NCI-H146 treated with DMSO at 0.1 percent for 48 hours (cell line): ENCODE measurements at regions not wholly inside any gene's neighbourhood (a gene's known extent, or its start where the extent isn't known, plus 50 kb on each side); places are given as distances from the start of the nearest gene placed in this dataset.
"Not testable (repeated sequence)": the region's sequence is repeated elsewhere in the genome, so short reads cannot be mapped to it uniquely, and the experiment has no call there.

Experiments
- DNase-seq: peaks from one replicate; lab custom pipeline; 2025; ENCODE audit not compliant: unreplicated experiment; lab: John Stamatoyannopoulos, UW

DNA sequence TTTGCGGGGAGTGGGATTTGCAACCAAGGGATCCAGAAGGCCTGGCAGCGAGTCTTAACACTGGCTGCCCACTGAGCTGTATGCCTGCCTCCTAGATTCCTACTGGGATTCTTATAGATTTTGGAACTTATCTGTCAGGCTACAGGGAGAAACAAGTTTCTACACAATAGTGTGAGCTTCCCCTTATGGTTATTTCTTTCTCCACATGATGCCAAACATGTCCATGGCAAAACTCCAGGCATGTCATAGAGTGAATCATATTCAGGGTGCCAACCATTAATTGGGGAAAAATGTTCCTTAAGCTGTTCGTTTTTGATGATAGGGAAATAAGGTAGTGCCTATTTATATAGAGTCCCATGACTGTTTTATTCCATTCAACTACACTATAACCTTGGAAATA, 1185.2 kb upstream of the CELF4 start:
- DNase-seq = no peak

DNA sequence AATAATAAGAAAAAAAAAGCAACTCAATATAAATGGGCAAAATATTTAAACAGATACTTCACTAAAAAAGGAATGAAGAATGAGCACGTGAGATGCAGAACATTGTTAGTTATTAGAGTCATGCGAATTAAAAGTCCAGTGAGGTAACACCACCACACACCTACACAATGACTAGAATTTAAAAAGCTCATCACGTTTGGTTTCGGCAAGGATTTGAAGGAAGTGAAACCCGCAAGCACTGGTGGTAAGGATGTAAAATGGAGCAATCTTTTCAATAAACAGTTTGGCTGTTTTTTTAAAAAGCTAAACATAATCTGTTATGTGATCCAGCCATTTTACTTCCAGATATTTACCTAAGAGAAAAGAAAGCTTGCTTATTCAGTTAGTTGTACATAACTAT, 1181.6 kb upstream of the CELF4 start:
- DNase-seq = no peak

DNA sequence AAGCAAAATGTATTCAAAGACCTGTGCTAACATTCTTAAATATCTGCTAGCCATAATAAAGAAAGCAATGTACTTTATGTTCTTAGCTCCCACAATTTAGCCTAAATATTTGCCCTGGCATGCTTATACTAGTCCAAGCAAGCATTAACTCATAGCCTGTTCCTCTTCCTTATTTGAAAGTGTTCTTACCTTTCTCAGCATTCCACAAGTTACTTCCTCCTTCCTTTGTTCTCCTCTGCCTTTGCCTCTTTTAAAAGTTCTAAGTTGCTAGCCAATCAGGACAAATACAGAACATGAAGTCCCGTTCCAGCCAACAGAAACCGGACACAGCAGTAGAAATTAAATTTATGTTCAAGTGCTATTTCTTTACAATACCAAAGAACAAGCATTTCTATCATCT, 1154.6 kb upstream of the CELF4 start:
- not testable (repeated sequence) for DNase-seq

DNA sequence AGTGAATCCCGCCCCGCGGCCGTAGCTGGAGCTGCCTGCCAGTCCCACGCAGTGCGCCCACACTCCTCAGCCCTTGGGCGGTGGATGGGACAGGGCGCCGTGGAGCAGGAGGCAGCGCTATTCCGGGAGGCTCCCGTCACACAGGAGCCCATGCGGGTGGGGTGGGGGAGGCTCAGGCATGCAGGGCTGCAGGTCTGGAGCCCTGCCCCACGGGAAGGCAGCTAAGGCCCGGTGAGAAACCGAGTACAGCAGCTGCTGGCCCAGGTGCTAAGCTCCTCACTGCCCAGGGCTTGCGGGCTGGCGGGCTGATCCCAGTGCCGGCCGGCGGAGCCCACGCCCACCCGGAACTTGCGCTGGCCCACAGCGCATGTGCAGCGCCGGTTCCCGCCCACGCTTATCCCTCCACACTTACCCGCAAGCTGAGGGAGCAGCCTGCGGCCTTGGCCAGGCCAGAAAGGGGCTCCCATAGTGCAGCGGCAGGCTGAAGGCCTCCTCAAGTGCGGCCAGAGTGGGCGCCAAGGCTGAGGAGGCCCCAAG, 1152.8 kb upstream of the CELF4 start:
- DNase-seq = no peak

DNA sequence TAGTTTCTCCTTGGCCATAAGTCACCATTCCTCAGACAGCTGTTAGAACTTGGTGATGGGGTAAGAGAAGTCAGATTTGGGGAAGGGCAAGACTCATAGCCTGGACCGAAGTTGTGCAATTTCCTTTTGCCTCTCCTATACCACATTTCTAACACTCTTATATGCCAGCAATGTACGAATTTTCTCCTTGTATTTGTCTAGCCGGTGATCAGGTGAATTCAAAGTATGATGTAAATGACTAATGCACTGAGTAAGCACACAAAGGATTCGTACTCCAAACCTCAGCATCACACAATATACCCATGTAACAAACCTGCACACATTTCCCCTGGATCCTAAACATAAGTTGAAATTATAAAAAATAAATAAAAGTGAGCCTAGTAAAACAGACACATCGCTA, 1143.5 kb upstream of the CELF4 start:
- no peak for DNase-seq

DNA sequence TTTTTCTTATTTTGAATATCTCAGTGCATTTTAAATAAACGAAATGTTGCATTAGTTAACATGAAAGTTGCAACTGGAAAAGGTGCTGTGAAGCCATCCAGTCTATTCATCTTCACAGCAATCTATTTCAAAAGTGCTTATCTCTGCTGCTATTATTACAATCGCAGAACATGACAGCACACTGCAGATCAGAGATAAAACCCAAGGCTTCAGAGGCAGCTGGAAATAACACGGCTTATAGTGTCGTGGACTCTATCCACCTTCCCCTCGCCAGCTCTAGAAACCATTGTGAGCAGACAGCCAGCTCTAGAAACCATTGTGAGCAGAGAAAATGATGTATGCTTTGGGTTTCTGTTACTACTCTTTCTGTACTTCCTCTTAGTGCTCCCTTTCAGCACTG, 1140.8 kb upstream of the CELF4 start:
- DNase-seq = no peak

DNA sequence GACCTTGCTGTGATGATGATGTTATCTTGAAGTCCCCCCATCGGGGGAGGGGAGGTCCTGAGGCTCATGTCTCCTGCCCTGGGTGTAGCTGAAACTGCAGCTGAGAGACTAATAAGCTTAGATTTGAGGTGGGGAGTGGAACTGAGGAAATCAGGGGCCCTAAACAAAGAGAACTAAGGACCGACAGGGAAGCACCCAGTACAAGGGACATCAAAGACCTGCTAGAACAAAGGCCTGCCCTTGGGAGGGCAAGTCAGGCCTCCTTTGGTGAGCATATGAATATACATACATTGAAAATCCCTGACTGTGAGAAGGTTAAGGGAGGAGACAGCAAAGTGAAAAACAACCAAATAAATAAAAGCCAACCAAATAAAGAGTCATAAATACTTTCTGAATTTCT, 1132.5 kb upstream of the CELF4 start:
- no peak for DNase-seq

DNA sequence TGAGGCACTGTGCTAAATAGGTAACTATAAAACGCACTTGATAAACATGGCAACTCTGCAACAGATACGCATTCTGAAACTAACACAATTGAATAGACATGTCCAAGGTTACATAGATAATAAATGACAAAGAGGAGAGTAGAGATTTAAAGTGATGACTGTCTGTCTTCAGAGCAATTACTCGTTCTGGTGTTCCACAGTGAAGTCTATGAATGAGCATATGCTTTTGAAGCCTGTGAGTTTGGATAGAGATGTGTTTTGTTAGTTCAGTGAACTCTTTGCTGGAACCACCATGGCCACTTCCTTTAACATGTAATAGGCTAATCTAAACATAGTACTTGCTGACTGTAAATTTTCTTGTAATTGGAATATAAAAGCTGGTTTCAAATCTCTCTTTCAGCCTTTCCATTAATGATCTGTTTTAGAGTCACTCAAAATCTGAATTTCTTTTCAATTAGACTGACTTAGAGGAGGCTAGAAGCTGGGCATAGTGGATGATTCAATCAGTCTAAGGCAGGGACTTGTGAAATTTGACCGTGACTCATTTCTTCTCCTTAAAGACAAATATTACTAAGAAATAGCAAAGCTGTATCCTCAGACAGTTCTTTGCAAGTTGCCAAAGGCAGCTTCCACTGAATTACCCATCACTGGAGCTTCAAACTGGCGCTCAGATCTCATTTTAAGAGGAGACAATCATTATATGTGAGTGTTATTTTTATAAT, 1130.1 kb upstream of the CELF4 start:
- no peak for DNase-seq

DNA sequence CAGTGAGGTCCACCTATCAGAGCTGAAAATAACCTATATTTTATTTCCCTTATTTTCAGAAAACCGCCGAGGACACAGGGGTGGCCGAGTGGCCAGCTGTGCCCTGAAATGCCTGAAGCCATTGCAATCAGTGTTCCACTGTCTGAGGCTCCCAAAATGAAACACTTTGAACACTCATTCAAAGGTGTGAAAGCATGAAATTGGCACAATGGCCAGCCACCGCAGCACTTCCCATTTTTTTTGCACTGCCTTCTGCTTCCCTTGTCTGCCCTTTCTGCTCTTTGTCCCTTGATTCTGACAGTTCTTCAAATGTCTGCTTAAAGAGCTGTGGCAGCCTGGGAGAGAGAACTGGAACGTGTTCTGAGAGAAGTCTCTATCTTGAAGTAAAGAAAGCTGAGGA, 1127.5 kb upstream of the CELF4 start:
- no peak for DNase-seq

DNA sequence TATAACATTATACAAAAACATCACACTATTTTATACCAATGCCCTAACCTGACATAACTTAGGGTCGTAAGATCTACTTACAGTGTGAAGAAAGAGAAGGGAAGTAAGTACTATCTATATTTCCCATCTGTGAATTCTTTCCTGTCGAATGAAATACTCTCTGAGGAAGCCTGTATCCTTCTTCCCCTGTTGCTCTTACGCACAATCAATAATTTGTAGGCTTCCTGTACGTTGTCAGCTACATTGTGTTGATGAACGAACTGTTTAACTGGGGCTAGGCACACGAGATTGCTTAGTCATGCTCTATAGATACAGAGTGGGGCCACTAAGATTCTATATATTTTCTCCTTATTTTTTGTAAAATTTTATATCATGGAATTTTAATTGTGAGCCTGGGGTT, 1125.0 kb upstream of the CELF4 start:
- no peak for DNase-seq

DNA sequence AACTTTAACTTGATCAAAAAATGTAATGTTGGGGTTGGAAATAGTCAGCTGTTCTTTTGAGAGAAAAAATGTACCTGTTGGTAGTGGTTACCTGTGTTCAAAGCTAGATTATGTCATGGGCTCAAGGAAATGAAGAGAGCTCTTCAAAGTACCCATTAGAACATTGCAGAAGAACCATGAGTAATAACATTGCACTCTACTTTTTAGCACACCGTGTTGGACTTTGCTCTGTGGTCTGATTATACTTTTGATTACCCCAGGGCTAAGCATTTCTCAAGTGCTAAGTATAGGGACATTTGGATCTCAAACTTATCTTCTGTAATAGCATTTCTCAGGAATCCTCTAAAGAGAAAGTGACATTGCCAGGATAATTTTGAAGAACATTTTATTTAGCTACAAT, 1122.8 kb upstream of the CELF4 start:
- no peak for DNase-seq

DNA sequence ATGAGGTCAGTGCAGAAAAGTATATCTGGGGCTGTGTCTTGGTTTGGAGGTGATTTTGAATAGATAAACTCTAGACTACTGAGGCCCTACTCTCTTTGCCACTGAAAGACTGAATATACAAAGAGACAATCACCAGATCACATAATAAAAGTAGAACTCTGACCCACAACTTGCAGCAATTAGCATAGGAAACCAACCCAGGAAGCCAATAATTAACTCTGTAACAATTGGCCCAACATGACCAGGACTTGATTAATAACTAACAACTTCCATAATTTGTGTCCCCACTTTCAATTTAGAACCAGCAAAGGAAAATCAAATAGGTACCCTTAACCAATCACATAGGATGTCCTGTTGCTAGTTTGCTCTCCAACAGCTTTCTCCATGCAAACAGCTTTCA, 1104.9 kb upstream of the CELF4 start:
- no peak for DNase-seq

DNA sequence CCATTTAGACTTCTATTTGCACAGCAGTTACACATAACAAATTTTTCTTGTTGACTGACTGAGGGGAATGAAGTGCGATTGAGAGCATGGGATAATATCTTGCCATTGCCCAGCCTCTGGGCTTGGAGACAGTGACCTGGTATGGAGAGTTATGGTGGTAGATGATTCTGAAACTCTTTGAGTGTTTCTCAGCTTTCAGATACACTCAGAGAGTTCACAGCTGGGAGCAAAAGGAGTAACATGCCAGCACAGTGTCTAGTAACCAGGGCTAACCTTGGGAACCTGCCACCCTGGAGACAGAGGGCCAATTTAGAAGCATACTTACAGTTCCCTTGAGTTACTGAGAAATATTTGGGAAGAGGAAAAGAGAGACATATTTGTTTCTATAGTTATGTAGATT, 1099.3 kb upstream of the CELF4 start:
- DNase-seq = no peak

DNA sequence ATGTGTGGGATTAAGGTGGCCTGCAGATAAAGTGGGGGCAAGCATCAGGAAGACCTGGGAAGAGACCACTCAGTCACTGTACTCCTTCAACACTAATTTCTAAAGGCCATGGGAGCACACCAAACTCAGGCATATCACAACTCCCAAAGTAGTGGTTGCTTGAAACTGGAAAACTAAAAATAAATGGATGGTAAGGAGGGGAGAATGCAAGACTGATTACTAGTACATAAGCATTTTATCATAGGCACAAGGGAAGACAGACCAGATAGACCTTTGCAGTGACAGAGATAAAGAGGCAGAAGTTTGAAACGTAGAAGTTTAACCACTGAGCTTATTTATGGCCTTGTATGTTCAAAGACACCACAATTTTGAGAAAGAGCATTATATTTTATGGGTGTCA, 1098.1 kb upstream of the CELF4 start:
- no peak for DNase-seq

DNA sequence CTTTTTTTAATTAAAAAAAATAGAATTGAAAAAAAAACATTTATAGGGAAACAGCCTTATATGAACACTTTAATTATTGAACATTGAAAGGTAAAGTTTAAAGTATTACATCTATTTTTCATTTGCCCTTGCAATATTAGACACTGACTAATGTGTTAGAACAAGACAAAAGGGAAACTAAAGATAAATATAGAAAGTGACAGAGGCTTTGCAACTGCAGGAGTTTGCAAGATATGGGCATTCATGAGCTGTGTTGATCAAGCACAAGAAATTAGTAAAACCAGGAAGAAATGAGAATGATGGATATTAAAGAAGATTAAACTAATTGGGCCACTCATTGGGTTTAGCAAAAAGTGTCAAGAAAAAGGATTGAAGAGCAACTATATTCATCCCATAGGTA, 1097.7 kb upstream of the CELF4 start:
- no peak for DNase-seq

DNA sequence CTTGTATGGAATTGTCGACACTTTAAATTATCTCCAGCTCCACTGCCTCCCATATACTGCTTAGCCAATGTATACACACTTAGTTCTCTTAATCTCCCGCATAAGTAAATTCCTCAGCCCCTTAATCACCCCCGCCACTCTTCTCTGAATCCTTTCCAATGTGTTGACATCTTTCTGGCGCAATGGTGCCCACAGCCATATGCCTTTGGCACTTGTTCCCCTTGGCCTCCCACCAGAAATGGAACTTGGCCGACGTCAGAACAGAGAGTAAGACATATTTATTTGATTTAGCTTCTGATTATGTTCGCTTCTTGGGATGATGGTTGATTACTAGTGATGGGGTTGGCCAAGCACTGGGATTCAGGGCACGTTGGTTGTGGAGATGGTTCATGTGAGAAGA, 1089.3 kb upstream of the CELF4 start:
- no peak for DNase-seq

DNA sequence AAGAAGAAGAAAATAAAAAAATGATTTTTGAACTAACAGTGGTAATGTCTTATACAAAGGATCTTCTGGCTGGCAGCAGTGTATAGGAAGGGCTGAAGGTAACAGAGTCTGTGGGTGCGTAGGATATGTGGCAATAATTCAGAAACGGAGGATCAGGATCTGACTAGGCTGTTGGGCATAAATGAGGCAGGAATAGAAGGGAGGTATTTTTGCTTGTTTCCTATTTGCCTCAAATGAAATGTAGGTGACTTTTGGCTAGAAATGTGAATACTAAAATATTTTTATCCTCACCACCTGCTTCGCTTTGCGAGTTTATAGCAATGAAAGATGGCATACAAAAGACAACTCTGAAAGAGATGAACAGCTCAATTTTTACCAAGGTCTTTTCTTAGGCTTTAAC, 1086.1 kb upstream of the CELF4 start:
- no peak for DNase-seq

DNA sequence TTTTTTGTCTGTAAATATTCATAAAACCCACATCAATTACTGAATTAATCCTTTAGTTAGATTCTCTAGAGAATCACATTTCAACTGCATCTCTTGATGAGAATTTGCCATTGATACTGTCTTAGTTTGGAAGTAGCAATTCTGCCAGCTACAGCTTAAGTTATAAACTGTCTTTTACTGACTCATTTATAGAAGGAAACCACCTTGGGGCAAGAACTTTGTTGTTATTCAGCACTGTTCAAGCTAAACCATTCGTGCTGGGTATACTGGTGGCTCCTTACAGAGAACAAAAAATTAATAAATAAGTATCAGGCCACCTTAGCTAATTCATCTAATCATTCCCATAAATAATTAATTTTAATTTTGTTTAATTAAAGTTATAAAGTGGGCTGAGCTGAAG, 1082.6 kb upstream of the CELF4 start:
- no peak for DNase-seq

DNA sequence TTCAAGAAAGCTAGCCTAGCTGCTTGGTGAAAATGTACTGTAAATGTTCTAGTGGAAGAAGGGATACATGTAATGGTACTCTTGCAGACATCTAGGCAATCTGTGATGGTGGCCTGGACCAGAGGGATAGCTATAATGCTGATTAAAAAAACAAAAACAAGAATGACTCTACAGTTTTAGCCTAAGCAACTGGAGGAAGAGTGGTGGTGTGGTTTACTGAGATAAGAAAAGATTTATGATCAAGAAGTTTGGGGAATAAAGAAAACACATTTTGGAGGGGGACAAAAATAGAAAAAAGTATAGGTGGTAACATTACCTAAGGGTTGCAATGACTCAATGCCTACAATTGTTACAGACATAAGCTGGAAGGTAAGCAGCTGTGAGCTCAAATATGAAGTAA, 1080.7 kb upstream of the CELF4 start:
- DNase-seq = no peak

DNA sequence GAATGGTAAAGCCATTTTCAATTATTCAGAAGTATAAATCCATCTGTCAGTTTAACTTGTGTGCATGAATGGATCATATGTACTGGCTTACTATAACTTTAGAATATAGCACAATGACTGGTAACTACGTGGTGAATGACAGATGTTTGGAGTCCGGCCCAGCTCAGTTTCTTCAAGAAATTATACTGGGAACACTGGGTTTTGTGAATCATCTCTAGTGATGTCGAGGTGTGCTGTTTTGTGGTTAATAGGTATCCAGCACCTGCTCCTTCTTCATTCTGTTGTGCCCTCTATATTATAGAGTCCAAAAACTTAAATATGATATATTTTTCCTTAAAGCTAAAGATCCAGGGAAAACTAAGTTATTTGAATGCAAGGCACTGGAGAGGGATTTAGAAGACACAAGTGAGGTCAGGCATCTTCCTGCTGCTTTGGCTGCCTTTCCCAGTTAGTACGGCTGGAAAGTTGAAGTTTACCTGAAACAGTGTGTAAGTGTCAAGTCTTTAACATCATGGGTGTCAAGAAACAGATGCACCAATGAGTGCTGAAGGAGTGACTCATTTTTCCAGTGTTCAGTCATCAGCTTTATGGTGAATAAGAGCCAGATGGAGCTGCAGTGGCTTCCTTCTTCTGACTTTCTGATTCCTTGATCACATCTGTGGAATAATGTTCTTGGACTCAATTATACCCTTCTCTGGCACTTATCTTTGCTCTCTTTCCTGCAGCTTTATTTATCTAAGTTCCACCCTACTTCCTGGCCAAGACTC, 1079.5 kb upstream of the CELF4 start:
- no peak for DNase-seq

DNA sequence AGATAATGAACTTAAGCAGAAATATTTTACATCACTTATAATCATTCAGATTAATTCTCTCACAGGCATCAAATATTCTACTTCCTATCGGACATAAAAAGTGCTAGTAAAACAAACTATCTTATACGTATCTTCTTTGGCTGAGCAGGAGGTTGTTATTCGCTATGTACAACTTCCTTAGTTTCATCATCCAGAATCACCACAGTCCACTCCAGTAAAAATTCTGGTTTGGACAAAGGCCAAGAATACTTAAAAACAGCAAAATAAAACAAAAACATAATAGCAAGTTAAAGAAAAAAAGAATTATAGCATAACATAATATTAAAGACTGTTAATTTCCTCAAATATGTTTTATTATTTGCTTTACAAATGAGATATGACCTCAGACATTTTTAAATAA, 1077.1 kb upstream of the CELF4 start:
- no peak for DNase-seq

DNA sequence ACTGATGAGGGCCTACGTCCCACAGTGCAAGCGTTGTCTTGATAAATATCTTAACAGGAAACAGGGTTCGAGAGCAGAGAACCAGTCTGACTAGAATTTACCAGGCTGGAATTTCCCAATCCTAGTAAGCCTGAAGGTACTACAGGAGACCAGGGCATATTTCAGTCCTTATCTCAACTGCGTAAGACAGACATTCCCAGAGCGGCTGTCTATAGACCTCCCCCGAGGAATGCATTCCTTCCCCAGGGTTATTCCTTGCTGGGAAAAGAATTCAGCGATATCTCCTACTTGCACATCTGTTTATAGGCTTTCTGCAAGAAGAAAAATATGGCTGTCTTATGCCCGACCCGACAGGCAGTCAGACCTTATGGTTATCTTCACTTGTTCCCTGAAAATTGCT, 1074.1 kb upstream of the CELF4 start:
- not testable (repeated sequence) for DNase-seq
